Breast epithelium (tissue), 3 donors: ENCODE measurements at regions not wholly inside any gene's neighbourhood (a gene's known extent, or its start where the extent isn't known, plus 50 kb on each side); places are given as distances from the start of the nearest gene placed in this dataset.

Experiments used
- POLR2A ChIP-seq: fragments of 450-650 bp; IDR thresholded peaks from one replicate; pipeline ENCODE4 v1.6.1; 2016; ENCODE audit warnings: antibody characterized with exemption, mild to moderate bottlenecking, moderate library complexity
- POLR2AphosphoS5 ChIP-seq, 3 donors: sonication (generic); formaldehyde crosslinking; IDR thresholded peaks; one replicate each; pipeline ENCODE4 v1.6.1; 2017; ENCODE audit warnings: antibody characterized with exemption in 3 of 3
- TF ChIP-seq, protein P1 (sequence below), 3 donors: fragments of 450-650 bp; IDR thresholded peaks; one replicate each; pipeline ENCODE4 v1.5.1; 2016 to 2017; ENCODE audit warnings: antibody characterized with exemption in 3 of 3, mild to moderate bottlenecking in 3 of 3, moderate library complexity in 3 of 3

DNA sequence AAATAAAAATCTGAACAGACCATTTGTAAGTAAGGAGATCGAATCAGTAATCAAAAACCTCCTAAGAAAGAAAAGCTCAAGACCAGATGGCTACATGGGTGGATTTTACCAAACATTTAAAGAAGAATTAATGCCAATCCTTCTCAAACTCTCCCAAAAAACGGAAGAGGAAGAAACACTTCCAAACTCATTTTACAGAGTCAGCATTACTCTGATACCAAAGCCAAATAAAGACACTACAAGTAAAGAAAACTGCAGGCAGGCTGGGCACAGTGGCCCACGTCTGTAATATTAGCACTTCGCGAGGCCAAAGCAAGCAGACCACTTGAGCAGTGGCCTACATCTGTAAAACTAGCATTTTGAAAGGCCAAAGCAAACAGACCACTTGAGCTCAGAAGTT lies 159.8 kb downstream of the DPY19L2 start:
- TF ChIP-seq POLR2A (no peak), POLR2AphosphoS5 (IDR thresholded peaks at IDR 0.05) (no peak)
- TF ChIP-seq, protein P1, sequence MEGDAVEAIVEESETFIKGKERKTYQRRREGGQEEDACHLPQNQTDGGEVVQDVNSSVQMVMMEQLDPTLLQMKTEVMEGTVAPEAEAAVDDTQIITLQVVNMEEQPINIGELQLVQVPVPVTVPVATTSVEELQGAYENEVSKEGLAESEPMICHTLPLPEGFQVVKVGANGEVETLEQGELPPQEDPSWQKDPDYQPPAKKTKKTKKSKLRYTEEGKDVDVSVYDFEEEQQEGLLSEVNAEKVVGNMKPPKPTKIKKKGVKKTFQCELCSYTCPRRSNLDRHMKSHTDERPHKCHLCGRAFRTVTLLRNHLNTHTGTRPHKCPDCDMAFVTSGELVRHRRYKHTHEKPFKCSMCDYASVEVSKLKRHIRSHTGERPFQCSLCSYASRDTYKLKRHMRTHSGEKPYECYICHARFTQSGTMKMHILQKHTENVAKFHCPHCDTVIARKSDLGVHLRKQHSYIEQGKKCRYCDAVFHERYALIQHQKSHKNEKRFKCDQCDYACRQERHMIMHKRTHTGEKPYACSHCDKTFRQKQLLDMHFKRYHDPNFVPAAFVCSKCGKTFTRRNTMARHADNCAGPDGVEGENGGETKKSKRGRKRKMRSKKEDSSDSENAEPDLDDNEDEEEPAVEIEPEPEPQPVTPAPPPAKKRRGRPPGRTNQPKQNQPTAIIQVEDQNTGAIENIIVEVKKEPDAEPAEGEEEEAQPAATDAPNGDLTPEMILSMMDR (IDR thresholded peaks at IDR 0.05) = no peak
